Tibial nerve (tissue), 4 donors: ENCODE measurements at regions not wholly inside any gene's neighbourhood (a gene's known extent, or its start where the extent isn't known, plus 50 kb on each side); places are given as distances from the start of the nearest gene placed in this dataset.
A peak's percentile ranks its signal among the peaks of the same experiment; 100 is the strongest.

ENCODE experiments used
- DNase-seq, 2 donors: peaks; one replicate each; pipeline ENCODE4 v3.0.0-alpha.2; 2019; ENCODE audit warnings: low spot score in 2 of 2
- H3K27ac ChIP-seq, 4 donors: fragments of 200-600 bp; sonication (generic) in 3 of 4; one replicate each; pipeline ENCODE4 v1.5.1; 2017 to 2019; ENCODE audit warnings: mild to moderate bottlenecking in 1 of 4
- H3K27me3 ChIP-seq, 2 donors: fragments of 200-600 bp; sonication (generic) in 1 of 2; one replicate each; pipeline versions ENCODE4 v1.5.1 to v1.6.0; 2017 to 2019
- H3K36me3 ChIP-seq, 3 donors: fragments of 200-600 bp; sonication (generic); one replicate each; pipeline ENCODE4 v1.5.1; 2018 to 2019
- H3K4me1 ChIP-seq, 4 donors: fragments of 200-600 bp; sonication (generic) in 3 of 4; one replicate each; pipeline ENCODE4 v1.5.1; 2017 to 2019
- H3K4me3 ChIP-seq, 4 donors: fragments of 200-600 bp; sonication (generic) in 3 of 4; one replicate each; pipeline ENCODE4 v1.5.1; 2017 to 2019; ENCODE audit warnings: mild to moderate bottlenecking in 1 of 4, moderate library complexity in 1 of 4
- H3K9me3 ChIP-seq, 4 donors: fragments of 200-600 bp; sonication (generic) in 3 of 4; one replicate each; pipeline ENCODE4 v1.5.1; 2017 to 2019
- EP300 ChIP-seq, 2 donors: sonication (generic); formaldehyde crosslinking; IDR thresholded peaks; one replicate each; pipeline ENCODE4 v1.6.1; 2017; ENCODE audit warnings: antibody characterized with exemption in 2 of 2, mild to moderate bottlenecking in 1 of 2
- POLR2A ChIP-seq, 2 donors: fragments of 450-650 bp; IDR thresholded peaks; one replicate each; pipeline ENCODE4 v1.6.1; 2017; ENCODE audit warnings: antibody characterized with exemption in 2 of 2, mild to moderate bottlenecking in 2 of 2, moderate library complexity in 2 of 2
- WGBS, 2 donors: methylation state at CpG; one replicate each; pipeline ENCODE4 v1.1.5; 2018; 5-methylcytosine and 5-hydroxymethylcytosine counted together
- TF ChIP-seq, protein P1 (sequence below), 5 experiments: fragments of 200-600 bp in 3 of 5; fragments of 450-650 bp in 2 of 5; sonication (generic) in 3 of 5; IDR thresholded peaks; one replicate each; pipeline ENCODE4 v1.5.1; 2016 to 2019; ENCODE audit warnings: antibody characterized with exemption in 5 of 5, mild to moderate bottlenecking in 3 of 5, moderate library complexity in 2 of 5

- H3K27ac ChIP-seq: peak overlapping the region in 2 of 4 donors; percentile 46 to 70
- peaks cover 0 to 20% (median 10%) of the 10 kb centered on the region in 4 donors for H3K4me1 ChIP-seq
- no peaks in the 10 kb centered on the region for H3K9me3 ChIP-seq
- TF ChIP-seq, protein P1, sequence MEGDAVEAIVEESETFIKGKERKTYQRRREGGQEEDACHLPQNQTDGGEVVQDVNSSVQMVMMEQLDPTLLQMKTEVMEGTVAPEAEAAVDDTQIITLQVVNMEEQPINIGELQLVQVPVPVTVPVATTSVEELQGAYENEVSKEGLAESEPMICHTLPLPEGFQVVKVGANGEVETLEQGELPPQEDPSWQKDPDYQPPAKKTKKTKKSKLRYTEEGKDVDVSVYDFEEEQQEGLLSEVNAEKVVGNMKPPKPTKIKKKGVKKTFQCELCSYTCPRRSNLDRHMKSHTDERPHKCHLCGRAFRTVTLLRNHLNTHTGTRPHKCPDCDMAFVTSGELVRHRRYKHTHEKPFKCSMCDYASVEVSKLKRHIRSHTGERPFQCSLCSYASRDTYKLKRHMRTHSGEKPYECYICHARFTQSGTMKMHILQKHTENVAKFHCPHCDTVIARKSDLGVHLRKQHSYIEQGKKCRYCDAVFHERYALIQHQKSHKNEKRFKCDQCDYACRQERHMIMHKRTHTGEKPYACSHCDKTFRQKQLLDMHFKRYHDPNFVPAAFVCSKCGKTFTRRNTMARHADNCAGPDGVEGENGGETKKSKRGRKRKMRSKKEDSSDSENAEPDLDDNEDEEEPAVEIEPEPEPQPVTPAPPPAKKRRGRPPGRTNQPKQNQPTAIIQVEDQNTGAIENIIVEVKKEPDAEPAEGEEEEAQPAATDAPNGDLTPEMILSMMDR (IDR thresholded peaks at IDR 0.05): no peak
- no peak for TF ChIP-seq EP300 (IDR thresholded peaks at IDR 0.05)
- TF ChIP-seq POLR2A (IDR thresholded peaks at IDR 0.05): no peak
- no peaks in the 10 kb centered on the region for H3K27me3 ChIP-seq
- 33 to 38% methylated on average over 5 of the region's 5 CpGs for WGBS, 2 donors
- no peaks in the 10 kb centered on the region for H3K36me3 ChIP-seq
- no peak overlapping the region for H3K4me3 ChIP-seq
- DNase-seq: no peak
Observed at GRCh38 chr5:74257060-74257527, 383.4 kb downstream of the ENC1 start.

DNA sequence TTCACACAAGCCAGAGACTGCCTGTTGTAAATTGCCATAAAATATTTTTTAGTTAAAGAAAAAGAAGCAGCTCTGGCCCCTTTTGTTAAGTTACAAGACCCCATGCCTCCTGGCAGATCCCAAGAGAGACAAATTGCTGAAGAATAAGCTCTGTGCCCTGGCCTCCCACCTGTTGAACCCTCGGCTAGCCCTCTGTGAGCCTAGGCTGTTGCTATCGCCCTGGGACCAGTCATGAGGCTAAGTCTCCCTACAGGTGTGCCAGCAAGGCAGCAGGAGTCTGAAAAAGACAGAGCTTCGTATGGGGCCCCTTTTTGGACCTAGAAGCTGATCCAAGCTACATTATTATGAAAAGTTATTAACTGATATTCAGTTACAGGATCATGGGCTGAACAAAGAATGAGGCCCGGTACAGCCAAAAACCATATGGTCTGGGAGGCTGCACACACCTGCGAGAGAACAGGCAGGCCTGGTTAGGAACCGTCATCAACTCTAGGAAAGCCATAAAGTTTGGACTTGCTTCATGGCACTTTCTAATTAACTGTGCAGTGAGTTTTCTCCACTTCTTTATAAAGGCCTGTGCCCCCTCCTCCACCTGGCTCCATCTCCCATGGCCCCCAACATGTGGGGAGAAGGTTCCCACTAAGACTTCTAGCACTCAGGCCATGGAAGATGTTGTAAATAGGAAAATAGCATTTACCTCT, 384.7 kb downstream of the ENC1 start:
- Histone ChIP-seq H3K36me3 (no peaks in the 10 kb centered on the region), H3K9me3 (no peaks in the 10 kb centered on the region), H3K27me3 (no peaks in the 10 kb centered on the region), H3K27ac (no peak overlapping the region), H3K4me1 (peaks cover 0 to 28% (median 10%) of the 10 kb centered on the region in 4 donors), H3K4me3 (no peak overlapping the region)
- DNase-seq: no peak
- WGBS, 2 donors: 95 to 97% methylated on average over 6 of the region's 6 CpGs
- no peak for TF ChIP-seq EP300 (IDR thresholded peaks at IDR 0.05)
- no peak for TF ChIP-seq POLR2A (IDR thresholded peaks at IDR 0.05)
- TF ChIP-seq, protein P1 (IDR thresholded peaks at IDR 0.05): no peak

GRCh38 chr5:74254257-74254656, 386.3 kb downstream of the ENC1 start:
- TF ChIP-seq POLR2A (IDR thresholded peaks at IDR 0.05) (no peak), EP300 (IDR thresholded peaks at IDR 0.05) (no peak)
- TF ChIP-seq, protein P1 (IDR thresholded peaks at IDR 0.05): no peak
- H3K36me3 ChIP-seq: no peaks in the 10 kb centered on the region
- no peak for DNase-seq
- H3K4me3 ChIP-seq: no peak overlapping the region
- H3K27me3 ChIP-seq: no peaks in the 10 kb centered on the region
- WGBS, 2 donors: 89 to 95% methylated on average over 1 of the region's 1 CpG
- no peak overlapping the region for H3K27ac ChIP-seq
- H3K9me3 ChIP-seq: no peaks in the 10 kb centered on the region
- peaks cover 0 to 29% (median 10%) of the 10 kb centered on the region in 4 donors for H3K4me1 ChIP-seq

DNA sequence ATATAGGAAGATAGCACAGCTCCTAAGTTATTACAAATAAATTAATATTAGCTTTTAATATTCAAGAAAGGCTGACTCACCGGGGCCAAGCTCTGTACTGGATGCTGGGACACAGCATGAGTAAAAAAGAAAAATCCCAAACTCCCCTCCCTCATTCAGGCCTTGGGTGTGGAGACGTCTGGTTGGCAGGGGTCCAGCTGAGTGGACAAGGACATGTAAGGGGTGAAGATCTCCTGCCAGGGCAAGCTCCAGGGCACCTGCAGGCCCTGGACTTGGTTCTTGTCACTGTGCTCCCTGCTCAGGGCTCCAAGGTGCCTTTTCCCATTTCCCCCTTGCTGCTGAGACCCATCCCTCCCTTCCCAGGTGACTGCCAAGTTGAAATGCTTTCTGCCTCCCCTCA, 388.5 kb downstream of the ENC1 start:
- TF ChIP-seq, protein P1 (IDR thresholded peaks at IDR 0.05): no peak
- no peak for TF ChIP-seq EP300 (IDR thresholded peaks at IDR 0.05)
- no peak for TF ChIP-seq POLR2A (IDR thresholded peaks at IDR 0.05)
- no peaks in the 10 kb centered on the region for H3K36me3 ChIP-seq
- H3K4me3 ChIP-seq: no peak overlapping the region
- no peaks in the 10 kb centered on the region for H3K9me3 ChIP-seq
- no peaks in the 10 kb centered on the region for H3K27me3 ChIP-seq
- H3K27ac ChIP-seq: peak overlapping the region in 1 of 4 donors; percentile 68
- 53 to 59% methylated on average over 2 of the region's 2 CpGs for WGBS, 2 donors
- DNase-seq: no peak
- peaks cover 0 to 17% (median 1%) of the 10 kb centered on the region in 4 donors for H3K4me1 ChIP-seq
